Epidermal melanocyte (primary cell): ENCODE measurements at regions not wholly inside any gene's neighbourhood (a gene's known extent, or its start where the extent isn't known, plus 50 kb on each side); places are given as distances from the start of the nearest gene placed in this dataset.
A peak's percentile ranks its signal among the peaks of the same experiment; 100 is the strongest.

Experiments used
- DNase-seq: peaks from one replicate; pipeline ENCODE4 v3.0.0; 2011; ENCODE audit warnings: low spot score; ENCODE audit not compliant: insufficient read length

- DNase-seq, result no peak
These were observed 279.8 kb downstream of the RBM43 start for GRCh38 chr2:150981826-150982225.

- DNase-seq, result no peak
These were observed 283.6 kb downstream of the RBM43 start for GRCh38 chr2:150978053-150978452.

- DNase-seq, result no peak
These were observed 284.4 kb downstream of the RBM43 start for GRCh38 chr2:150977296-150977695.

GRCh38 chr2:150976604-150977003 lies 285.1 kb downstream of the RBM43 start:
- DNase-seq, result no peak

- DNase-seq, result no peak
These were observed 286.8 kb downstream of the RBM43 start for GRCh38 chr2:150974864-150975263.

GRCh38 chr2:150974234-150974633 lies 287.4 kb downstream of the RBM43 start:
- no peak for DNase-seq

- DNase-seq, result no peak
These were observed 289.8 kb downstream of the RBM43 start for GRCh38 chr2:150971910-150972309.

- DNase-seq, result no peak
These were observed 298.3 kb downstream of the RBM43 start for GRCh38 chr2:150963336-150963735.

- DNase-seq, result no peak
These were observed 306.4 kb downstream of the RBM43 start for GRCh38 chr2:150955231-150955630.

- DNase-seq, result no peak
These were observed 314.8 kb downstream of the RBM43 start for GRCh38 chr2:150946831-150947230.

GRCh38 chr2:150944315-150944714 lies 317.3 kb downstream of the RBM43 start:
- DNase-seq, result no peak

GRCh38 chr2:150939087-150939486 lies 322.6 kb downstream of the RBM43 start:
- no peak for DNase-seq

- DNase-seq, result no peak
These were observed 323.1 kb downstream of the RBM43 start for GRCh38 chr2:150938527-150938926.

- DNase-seq, result no peak
These were observed 324.6 kb downstream of the RBM43 start for GRCh38 chr2:150937030-150937429.

- DNase-seq, result no peak
These were observed 330.2 kb downstream of the RBM43 start for GRCh38 chr2:150931451-150931850.

- no peak for DNase-seq
These were observed 336.1 kb downstream of the RBM43 start for GRCh38 chr2:150925611-150926010.

GRCh38 chr2:150924878-150925277 lies 336.8 kb downstream of the RBM43 start:
- no peak for DNase-seq

GRCh38 chr2:150919901-150920300 lies 341.8 kb downstream of the RBM43 start:
- no peak for DNase-seq

GRCh38 chr2:150917961-150918713 lies 343.5 kb downstream of the RBM43 start:
- no peak for DNase-seq

- DNase-seq, result no peak
These were observed 344.9 kb downstream of the RBM43 start for GRCh38 chr2:150916467-150917396.

GRCh38 chr2:150911766-150912280 lies 349.8 kb downstream of the RBM43 start:
- DNase-seq, result peak; percentile 24

- DNase-seq, result no peak
These were observed 352.1 kb downstream of the RBM43 start for GRCh38 chr2:150909613-150910012.
